VCaP (cell line): ENCODE measurements at regions not wholly inside any gene's neighbourhood (a gene's known extent, or its start where the extent isn't known, plus 50 kb on each side); places are given as distances from the start of the nearest gene placed in this dataset.

ENCODE experiments used
- H3K27ac ChIP-seq: fragments of 450-650 bp; 2 replicates; pipeline ENCODE4 v1.5.1; 2017
- TF ChIP-seq, protein P1 (sequence below): fragments of 450-650 bp; conservative IDR thresholded peaks from 2 replicates; pipeline ENCODE4 v1.5.1; 2017; ENCODE audit warnings: mild to moderate bottlenecking, moderate library complexity

DNA sequence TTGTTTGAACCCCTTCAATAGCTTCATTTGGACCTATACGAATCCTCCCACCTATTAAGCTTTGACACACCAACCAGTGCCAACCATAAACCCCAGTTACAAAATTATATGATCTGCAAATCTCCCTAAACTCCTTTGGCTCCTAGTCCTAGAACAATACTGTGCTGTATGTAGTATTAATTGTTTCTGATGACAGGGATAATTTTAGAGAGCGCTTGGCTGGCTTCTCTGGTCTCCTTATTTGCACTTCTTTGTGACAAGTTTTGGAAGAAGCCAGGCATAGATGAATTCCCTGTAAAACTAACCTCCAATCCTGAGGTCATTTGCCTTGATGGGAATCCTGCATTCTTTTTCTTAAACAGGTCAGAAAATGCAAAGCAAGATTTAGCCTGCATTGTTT lies 433.0 kb downstream of the PPARGC1A start:
- TF ChIP-seq, protein P1, sequence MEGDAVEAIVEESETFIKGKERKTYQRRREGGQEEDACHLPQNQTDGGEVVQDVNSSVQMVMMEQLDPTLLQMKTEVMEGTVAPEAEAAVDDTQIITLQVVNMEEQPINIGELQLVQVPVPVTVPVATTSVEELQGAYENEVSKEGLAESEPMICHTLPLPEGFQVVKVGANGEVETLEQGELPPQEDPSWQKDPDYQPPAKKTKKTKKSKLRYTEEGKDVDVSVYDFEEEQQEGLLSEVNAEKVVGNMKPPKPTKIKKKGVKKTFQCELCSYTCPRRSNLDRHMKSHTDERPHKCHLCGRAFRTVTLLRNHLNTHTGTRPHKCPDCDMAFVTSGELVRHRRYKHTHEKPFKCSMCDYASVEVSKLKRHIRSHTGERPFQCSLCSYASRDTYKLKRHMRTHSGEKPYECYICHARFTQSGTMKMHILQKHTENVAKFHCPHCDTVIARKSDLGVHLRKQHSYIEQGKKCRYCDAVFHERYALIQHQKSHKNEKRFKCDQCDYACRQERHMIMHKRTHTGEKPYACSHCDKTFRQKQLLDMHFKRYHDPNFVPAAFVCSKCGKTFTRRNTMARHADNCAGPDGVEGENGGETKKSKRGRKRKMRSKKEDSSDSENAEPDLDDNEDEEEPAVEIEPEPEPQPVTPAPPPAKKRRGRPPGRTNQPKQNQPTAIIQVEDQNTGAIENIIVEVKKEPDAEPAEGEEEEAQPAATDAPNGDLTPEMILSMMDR = no peak

DNA sequence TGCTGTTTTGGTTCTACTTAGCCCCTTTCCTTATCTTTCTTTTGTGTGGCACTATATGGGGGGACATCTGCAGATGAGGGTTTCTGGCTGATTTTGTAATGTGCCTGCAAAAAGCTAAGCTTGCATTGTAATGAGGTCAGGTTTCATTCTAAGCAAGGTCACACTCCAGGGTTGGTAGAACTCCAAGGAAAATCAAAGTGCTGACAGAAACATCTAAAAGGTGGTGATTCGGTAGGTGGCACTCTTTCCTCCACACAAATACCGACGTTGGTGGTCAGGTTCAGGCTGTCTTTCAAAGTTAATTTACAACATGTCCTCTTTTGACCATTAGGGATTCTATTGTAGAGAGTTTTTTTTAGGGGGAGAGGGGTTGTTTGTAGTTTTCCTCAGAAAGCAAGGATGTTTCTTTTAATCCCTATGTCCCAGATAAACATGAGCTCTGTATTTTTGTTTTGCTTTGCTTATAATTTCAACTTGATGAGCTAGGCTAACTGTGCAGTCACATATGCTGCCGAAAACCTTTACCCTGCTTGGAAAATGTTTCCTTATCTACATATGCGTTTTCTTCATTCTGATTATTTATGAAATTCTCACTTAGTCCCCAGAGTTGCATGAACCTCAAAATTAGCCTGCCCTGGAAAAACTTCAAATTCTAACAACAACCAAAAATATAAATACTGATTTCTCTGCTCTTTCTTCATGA lies 434.2 kb downstream of the PPARGC1A start:
- TF ChIP-seq, protein P1 = peak; percentile 53
- no peak overlapping the region for H3K27ac ChIP-seq

More for the DNA sequence above, 433.0 kb downstream of the PPARGC1A start:
- no peak overlapping the region for H3K27ac ChIP-seq

DNA sequence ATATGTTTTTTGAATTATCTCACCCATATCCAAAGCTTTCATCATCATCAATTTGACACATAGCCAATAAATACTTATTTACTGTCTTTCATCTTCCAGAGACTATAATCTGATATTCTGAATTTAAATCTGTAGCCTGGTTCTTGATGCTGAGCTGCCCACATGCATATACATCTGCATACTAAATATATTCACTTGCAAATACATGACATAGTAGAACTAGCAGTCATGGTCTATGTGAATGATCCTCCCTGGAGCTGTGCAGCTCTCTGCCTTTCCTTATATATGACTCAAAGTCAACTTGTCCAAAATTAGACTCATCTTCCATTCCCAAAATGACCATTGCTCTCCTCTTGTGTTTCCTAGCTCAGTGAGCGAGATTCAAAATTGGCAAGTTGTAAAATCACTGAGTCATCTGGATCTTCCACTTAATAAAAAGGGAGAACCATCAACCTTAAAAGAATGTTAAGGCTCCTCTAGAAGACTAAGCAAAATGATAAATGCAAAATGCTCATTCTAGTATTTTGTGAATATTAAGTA lies 448.2 kb downstream of the PPARGC1A start:
- TF ChIP-seq, protein P1 = no peak
- H3K27ac ChIP-seq = no peak overlapping the region

DNA sequence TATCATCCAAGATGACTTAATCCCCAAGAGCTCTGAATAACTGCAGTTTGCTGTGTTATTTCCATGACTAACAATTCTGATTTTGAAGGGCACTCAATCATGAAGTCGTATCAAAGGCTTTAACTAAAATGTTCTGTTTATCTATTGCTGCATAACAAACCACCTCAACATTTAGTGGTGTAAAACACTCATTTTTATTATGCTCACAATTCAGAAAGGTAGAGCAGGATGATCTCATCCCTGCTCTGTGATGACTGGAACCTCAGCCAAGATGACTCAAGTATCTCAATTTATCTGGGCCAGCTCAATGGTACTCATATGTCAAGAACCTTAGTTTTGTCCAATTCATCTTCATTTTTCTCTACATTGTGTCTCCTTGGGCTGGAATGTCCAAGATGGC lies 451.1 kb downstream of the PPARGC1A start:
- no peak overlapping the region for H3K27ac ChIP-seq
- TF ChIP-seq, protein P1 = no peak

DNA sequence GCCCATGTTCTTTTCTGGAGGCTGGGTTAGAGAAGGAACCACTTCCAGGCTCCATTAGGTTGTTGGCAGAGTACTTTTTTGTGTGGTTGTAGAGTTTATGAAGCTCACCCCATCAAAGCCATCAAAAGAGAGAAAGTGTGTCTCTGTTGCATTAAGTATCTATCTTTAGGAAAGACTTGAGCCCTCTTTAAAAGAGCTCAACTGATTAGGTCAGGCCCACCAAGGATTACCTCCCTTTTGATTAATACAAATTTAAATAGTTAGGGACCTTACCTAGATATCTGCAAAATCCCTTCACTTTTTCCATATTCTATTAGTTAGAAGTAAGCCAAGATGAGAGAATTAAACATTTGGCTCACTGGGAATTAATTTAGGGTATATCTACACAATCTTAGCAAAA lies 460.4 kb downstream of the PPARGC1A start:
- no peak overlapping the region for H3K27ac ChIP-seq
- TF ChIP-seq, protein P1 = no peak

DNA sequence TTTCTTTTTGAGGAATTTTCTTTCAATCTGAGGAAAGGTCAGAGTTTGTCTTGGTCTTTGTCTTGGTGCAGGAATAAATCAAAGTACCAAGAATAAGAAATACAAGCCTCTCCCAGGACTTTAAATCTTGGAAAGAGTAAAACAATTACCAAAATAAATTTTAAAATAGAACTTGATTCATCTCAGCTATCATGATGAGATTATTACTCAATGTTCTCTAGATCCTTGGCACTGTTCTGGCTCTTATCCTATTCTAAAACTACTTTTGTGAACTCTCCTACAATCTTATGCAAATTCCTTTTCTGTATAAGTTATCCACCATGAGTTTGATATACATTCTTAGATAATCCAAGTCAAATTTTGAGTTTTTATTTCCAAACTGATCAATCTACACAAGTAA lies 464.3 kb downstream of the PPARGC1A start:
- H3K27ac ChIP-seq = no peak overlapping the region
- TF ChIP-seq, protein P1 = no peak

DNA sequence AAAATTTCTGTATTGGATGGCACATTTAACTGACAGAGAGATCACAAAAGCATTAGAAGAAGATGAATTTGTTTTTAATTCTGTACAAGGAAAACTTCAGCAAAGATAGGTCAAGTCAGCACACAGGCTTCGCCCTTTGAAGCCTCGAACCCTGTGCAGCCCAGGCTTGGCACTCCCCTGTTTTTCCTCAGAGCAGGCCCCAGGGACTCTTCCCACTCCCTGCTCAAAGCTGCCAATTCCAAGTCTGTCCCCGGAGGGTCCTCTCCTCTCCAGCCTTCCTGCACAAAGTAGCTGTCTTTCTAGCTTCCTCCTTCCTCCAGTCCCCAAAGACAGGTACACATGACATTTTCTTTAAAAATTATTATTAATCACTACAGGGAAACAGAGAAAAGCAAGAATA lies 466.3 kb downstream of the PPARGC1A start:
- TF ChIP-seq, protein P1 = no peak
- no peak overlapping the region for H3K27ac ChIP-seq
